B cell (primary cell): ENCODE measurements at regions not wholly inside any gene's neighbourhood (a gene's known extent, or its start where the extent isn't known, plus 50 kb on each side); places are given as distances from the start of the nearest gene placed in this dataset.

Experiments used
- CTCF ChIP-seq: fragments of 200-600 bp; IDR thresholded peaks from one replicate; pipeline ENCODE4 v1.8.0; 2022; ENCODE audit warnings: antibody characterized with exemption, mild to moderate bottlenecking
- EZH2 ChIP-seq: IDR thresholded peaks from 2 replicates; pipeline ENCODE4 v1.6.1; 2012; ENCODE audit warnings: borderline replicate concordance, low read depth, mild to moderate bottlenecking, moderate library complexity, low read length; ENCODE audit not compliant: insufficient read depth, poor library complexity, severe bottlenecking

GRCh38 chr11:41989823-41990380, 530.5 kb upstream of the LRRC4C start:
- TF ChIP-seq CTCF = no peak
- TF ChIP-seq EZH2 = no peak
